NK-92 (cell line): ENCODE measurements at regions not wholly inside any gene's neighbourhood (a gene's known extent, or its start where the extent isn't known, plus 50 kb on each side); places are given as distances from the start of the nearest gene placed in this dataset.

Experiments used
- DNase-seq: peaks from one replicate; lab custom pipeline; 2025; ENCODE audit not compliant: unreplicated experiment; lab: John Stamatoyannopoulos, UW

GRCh38 chr2:9738062-9738461 lies 105.2 kb upstream of the TAF1B start:
- no peak for DNase-seq

DNA sequence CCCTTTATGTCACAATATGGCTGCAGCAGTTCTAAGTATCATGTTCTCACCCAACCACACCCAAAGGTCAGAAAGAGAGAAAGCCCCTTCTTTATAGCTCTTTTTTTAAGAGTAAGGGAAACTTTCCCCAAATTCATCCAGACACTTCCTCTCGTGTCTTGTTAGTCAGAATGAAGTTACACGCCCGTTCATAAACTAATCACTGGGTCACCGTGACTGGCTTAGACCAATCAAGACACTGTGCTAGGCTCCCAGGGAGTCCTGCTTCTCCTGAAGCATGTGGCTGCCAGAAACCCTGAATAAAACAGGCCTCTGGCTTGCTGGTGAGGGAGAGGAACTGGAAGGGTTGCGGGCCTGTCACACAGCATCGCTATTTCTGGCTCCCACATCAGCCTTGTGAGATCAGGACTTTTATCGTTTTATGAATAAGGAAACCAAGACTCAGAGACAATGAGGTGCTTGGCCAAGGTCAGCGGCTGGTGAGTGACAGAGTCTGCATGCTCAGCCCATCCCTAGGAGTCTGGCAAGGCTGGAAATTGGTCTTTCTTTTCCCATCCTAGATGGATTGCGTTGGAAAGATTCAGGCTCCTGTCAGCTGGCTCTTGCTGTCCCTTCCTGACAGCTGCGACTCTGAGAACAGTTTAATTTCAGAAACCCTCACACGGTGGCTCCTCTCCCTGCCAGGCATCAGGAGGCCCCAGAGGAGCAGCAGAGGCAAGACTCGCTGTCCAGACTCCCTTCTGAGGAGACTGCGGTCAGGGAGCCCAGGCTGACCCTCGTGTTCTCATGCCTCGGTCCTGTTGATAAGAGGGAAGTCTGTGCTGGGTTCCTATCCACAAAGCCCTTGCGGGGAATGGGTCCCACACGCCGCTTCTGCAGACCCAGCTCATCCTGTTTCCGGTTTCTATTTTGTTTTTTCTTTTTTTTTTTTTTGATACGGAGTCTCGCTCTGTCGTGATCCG lies 104.5 kb upstream of the TAF1B start:
- DNase-seq = no peak

DNA sequence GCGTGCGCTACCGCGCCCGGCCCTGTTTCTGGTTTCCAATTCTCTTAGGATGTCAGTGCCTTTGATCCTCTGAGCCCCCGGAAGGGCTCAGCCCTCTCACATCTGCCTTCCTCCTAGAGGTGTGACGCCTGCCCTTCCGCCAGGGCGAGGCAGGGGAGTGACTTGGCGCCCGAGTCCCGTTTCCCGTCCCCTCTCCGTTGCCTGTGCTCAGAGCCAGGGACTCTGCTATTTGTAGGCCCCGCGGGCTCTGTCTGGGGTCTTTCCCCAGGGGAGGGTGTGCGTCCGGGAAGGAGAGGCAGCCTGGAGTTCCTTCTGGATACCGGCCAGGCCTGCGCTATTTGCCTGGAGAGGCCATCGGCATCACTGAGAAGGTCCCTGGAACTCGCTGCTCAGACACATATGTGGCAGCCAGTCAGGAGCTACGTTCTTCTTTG lies 103.7 kb upstream of the TAF1B start:
- DNase-seq = no peak

DNA sequence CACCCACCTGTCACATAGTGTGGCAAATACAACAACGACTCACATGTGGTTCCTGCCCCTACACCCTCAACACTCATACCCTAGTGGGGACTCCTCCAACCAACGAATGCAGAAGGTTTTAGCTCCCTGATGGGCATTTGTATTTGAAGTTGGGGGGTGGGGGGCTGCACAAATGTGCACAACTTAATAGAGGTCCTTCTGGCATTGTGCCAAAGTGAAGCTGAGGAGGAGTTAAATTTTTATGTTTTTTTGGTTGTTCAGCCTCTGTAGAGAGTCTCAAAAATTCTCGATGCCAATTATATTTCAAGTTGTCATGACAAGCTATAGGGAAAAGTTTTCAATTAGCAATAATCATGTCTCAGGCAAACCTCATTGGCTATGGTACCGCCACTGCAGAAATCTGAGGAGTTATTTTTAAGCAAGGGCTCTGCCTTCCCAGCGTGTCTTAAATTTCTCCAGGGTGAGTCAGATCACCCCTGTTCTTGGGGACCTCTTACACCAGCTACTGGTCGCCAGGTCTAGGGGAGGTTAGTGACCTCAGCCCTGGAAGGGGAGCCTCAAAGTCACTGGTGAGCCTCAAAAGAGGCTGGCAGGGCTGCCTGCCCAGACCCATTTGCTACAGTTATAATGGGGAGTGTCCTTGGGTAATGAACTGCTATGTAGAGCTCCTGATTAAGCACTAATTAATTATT lies 102.7 kb upstream of the TAF1B start:
- DNase-seq = no peak

DNA sequence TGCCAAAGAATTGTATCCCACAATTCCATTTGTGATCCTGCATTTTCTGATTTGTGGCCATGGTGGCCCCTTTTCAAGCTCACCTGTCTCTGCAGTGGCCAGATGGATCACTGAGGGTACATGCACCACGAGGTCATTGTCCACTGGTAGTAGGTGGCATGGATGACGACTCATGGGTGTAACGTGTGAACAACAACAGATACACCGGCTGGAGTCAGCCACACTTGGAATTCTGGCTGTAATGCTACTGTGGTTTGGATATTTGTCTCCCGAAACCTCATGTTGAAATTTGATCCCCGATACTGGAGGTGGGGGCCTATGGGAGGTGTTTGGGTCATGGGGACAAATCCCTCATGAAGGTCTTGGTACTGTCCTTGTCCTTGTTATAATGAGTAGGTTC lies 102.2 kb upstream of the TAF1B start:
- DNase-seq = no peak

DNA sequence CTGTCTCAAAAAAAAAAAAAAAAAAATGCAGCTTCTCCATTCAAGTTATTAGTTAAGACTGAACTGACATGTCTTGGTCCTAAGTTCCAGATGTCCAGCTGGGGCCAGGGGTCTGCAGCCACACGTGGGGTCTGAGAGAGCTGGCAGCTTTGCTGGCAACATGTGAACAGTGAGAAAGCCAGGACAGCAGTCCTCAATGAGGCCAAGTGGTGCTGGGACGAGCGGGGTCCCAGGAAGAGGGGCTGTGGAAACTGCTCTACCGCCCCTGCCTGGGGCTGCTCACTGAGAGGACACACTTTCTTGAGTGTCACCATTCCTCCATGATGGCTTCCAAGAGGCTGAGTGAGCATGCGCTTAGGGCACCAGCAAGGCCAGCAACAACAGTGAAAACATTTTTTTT lies 100.7 kb upstream of the TAF1B start:
- DNase-seq = no peak

DNA sequence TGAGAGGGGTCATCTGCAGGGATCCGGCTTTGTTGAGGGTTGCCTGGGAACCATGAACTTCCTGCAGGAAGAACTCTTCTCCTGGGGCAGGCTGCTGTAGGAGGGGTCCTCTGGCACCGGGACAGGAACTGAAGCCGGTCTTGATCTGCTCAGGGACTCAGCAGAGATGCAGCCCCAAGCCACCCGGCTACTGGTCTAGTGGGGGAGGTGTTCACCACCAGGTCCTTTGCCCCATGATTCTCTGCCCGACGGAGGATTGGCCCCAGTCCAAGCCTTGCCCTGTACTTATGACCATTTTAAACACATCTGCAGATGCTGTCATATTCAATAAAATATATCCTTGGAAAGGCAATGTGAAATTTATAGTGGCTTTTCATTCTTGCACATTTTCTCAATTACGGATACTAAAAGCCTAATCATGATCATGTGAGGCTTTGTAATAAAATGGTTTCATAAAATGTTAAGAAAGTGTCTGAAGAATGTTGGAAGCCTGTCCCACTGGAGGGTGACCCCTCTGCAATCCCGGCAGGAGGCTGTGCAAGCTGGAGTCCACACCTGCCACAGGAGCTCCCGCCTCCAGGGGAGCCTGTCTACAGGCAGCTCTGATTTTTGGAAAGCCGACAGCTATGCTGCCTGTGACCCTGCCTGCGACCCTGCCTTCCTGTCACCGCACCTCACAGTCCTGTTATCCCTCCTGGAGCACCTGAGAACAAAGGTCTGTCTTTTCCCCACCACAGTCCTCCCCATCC lies 98.8 kb upstream of the TAF1B start:
- no peak for DNase-seq

DNA sequence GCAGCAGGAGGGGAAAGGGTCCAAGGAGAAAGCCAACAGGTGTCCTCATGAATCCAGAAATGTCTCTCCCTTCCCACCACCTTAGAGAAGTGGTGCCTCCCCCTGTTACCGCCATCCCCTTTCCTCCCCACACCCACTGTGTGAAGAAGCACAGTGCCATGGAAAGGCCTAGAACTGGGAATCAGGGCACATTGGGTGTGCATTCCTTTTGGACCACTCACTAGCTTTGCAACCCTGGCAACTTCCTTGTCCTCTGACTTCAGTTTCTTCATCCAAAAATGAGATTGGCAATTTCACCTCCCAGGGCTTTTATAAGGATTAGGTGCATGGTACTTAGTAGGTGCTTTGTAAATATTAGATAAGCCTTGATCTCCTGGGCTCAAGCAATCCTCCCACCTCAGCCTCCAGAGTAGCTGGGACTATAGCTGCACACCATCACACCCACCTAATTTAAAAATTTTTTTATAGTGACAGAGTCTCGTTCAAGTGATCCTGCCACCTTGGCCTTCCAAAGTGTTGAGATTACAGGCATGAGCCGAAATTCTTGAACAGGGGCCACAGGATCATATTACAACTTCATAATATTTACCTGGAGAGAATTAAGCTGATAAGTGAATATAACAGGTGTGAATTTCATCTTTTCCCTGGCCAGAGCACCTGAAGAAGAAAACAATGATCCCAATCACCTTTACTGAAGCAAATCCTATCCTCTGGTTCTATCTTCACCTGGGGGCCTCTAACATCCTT lies 97.9 kb upstream of the TAF1B start:
- DNase-seq = no peak

DNA sequence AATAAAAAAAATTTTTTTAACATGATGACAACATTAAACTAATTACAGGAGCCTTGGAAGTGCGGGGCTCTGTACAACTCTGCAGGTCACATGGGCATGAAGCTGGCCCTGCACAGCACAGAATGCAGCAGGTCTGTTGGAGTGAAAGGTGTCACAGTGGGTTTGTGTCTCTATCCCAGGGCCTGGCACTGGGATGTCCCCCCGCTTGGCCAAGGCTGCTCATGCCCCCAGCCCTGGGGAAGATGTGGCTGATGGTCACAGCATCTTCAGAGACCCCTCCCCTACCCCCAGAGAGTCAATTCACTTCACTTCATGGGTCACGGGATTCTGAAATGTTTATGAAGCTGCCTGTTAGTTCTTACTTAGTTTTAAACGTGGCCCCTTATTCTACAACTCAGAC lies 95.9 kb upstream of the TAF1B start:
- no peak for DNase-seq

DNA sequence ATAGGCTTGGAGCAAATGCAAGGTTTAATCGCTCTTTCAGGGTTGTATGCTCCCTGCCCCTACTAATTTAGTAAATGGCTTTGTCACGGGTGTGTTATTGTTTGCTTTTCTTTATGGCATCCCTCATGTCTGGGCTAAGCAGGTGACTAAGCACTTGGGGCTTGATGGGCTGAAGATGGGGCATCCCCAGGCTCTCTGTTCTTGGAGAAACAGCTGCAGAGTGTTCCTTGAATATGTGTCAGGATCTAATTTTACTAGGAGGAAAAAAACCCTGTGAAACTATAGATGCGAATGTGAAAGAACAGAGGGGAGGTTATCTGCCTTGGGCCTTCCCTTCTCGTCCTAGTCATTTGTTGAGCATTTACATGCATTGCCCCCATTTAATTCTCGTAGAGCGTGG lies 94.7 kb upstream of the TAF1B start:
- DNase-seq = no peak

DNA sequence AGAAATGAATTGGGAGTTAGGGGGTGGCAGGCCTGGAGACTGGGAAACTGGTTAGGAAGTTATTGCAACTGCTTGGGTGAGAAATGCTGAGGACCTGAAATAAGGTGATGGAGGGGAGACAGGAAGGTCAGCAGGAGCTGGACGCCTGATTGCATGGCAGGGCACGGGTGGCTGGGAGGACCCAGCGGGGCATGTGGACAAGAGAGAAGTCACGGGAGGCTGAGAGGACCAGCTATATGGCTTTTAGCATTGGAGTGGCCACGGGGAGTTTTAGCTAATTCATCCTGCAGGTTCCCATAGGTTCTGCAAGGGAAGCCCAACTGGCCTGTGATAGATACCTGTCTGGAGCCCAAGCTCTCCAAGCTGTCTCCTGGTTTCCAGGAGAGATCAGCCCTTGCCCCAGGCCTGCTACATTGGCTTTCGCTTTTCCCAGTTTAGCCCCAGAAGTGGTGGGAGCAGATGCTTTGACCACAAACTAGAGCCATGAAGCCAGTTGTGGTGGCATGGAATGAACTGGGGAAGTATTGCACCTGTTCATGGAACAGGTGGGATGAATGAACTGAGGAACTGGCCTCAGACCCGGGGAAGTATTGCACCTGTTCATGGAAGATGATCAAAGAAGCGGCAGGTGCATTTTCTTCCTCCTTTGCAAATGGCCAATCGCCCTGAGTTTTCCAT lies 93.6 kb upstream of the TAF1B start:
- no peak for DNase-seq

DNA sequence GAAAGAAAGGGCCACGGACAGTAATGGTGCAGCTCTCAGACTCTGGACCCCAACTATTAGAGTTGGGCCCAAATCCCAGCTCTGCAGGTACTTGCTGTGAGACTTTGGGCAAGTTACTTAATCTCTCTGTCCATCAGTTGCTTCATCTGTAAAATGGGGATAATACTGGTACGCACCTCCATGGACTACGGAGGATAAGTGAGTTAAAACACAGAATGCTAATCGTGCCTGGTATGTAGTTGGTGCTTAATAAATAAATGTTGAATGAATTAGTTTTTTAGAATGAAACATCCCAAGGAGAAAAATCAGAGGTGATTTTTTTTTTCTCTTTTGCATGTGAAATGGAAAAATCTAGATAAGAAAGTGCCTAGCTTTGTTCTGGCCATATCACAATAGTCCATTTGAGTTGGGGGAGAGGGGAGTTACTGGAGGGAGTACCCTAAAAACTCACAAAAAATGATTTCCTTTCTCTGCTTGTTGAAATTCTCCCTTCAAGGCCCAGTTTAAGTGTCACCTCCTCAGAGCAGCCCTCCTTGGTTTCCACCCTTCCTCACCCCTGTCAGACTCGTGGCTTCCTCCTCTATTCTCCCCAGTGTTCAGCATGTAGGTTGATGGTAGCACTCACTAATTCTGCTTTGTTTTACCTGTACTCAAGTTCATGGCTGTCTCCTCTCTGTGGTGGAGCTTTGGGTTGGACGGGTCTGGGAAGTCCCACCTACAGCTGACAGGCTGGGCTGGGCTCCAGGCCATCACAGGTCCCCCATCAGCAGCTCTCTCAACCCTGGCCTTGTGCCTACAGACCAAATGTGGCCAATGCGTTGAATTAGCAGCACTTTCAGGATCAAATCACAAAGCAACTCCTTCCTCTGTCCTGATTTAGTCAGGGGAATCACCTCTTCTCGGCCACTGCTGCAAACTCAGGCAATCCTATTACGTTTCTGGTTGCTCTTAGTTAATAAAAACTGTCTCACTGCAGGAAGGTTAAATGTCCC lies 92.8 kb upstream of the TAF1B start:
- no peak for DNase-seq

DNA sequence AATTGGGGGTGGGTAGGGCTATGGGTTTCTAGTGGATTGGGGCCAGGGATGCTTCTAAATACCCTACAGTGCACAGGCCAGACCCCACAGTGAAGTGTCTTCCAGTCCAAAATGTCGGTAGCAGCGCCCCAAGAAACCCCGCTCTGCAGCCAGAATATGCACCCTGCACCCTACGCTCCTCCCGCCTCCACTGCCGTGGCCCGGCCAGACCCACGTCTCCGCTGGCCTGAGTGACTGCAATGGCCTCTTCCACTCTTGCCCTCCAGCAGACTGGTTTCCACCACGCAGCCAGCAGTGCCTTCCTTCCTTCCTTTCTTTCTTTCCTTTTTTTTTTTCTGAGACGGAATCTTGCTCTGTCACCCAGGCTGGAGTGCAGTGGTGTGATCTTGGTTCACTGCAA lies 91.4 kb upstream of the TAF1B start:
- DNase-seq = no peak

DNA sequence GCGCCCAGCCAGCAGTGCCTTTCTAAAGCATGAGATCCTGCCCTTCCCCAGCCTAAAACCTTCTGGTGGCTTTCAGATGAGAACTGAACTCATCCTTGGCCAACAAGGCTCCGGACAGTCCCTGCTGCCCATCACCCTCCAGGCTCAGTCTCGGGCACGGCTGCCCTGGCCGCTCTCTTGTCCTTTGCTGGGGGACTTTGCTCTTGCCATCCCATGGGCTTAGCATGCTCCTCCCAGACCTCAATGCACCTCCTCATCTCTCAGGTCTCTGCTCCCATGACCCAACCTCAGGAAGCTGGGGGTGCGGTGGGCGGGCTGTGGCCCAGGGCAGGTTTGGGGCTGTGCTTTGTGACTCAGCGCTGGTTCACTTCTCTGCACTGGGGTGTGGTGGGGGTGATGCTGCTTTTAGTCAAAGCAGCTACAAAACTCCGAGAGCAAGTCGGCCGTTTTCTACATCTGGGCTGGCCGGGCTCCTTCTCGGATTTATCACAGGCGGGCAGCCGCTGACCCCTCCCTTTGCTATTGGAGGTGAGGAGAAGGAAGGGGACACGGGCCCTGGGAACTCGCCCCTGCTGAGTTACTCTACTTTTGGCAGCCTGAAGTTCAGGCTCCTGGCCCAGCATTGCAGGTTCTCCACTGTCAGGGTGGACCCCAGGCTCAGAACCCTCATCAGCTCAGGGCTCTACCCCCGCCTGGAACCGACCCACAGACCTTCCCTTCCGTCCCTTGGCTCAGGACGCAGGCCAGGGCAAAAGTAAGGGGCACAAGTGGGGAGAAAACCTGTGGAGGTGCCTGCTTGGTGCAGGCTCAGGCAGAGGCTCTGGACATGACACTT lies 90.6 kb upstream of the TAF1B start:
- no peak for DNase-seq

GRCh38 chr2:9753276-9753600 lies 90.0 kb upstream of the TAF1B start:
- no peak for DNase-seq

DNA sequence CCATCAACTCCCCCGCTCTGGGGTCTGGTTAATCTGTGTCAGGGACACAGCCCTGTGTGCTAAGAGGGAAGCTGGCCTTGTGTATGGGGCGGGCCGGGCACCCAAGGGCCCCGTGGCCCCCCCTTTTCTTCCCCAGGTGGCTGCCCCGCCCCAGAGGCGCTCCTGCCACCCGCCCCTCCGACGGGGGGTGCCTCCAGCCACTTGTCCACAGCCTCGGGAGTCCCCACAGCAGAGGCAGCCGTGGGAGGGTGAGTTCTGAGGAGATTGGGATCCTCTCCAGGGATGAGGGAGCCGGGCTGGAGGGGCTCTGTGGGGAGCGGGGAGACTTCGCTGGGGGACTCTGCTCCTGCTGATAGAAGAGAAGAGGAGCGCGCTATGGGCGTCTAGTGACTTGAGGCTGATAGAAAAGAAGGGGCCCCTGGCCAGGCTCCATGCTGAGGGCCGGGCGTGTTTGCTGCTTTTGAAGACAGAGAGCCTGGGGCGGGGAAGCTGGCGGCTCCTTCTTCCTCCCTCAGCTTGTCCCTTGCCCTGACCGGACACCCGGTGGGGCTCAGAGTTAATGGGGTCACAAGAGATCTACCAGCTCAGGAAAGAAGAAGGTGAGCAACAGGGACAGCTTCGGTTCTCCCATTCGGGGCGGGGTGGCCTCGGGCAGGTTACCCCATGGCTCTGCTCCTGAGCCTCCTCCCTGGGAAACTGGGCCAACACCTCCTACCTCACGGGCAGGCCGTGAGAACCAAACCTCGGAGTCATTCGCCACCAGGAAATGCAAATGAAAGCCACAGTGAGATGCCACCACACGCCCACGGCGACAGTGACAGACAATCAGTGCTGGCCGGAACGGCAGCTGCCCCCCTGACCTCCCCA lies 89.4 kb upstream of the TAF1B start:
- DNase-seq = no peak

- DNase-seq = no peak
Observed at GRCh38 chr2:9754532-9754887, 88.8 kb upstream of the TAF1B start.

DNA sequence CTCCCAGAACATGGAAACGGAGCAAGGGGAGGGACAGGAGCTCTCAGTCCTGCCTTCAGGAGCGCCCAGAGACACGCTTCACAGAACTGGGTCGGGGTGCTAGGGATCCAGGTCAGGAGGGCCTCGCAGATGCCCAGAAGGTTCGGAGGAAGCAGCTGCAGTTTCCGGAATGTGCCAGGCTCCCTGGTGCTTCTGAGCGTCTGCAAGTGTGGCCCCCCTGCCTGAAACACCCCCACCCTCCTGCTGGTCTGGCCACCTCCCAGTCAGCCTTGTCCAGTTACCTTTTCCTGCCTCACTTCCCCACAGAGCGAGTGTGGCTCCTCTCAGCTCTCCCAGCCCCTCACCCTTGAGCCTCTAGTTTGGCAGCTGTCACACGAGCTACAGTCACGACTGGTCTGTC lies 88.3 kb upstream of the TAF1B start:
- no peak for DNase-seq
